ENCODE measurements at regions not wholly inside any gene's neighbourhood (a gene's known extent, or its start where the extent isn't known, plus 50 kb on each side); places are given as distances from the start of the nearest gene placed in this dataset.
"Not testable (repeated sequence)": the region's sequence is repeated elsewhere in the genome, so short reads cannot be mapped to it uniquely, and the experiment has no call there.

GRCh38 chr1:91207691-91208090 lies 185.9 kb upstream of the ZNF644 start:
- DNase-seq: not testable (repeated sequence)

GRCh38 chr1:91204150-91204549 lies 182.3 kb upstream of the ZNF644 start:
- not testable (repeated sequence) for DNase-seq

- DNase-seq: no peak
Observed at GRCh38 chr1:91201694-91202093, 179.9 kb upstream of the ZNF644 start.

GRCh38 chr1:91201176-91201575 lies 179.3 kb upstream of the ZNF644 start:
- DNase-seq: no peak

GRCh38 chr1:91200675-91201074 lies 178.8 kb upstream of the ZNF644 start:
- DNase-seq: no peak

- DNase-seq: no peak
Observed at GRCh38 chr1:91199988-91200387, 178.2 kb upstream of the ZNF644 start.

- no peak for DNase-seq
Observed at GRCh38 chr1:91190996-91191395, 169.2 kb upstream of the ZNF644 start.

- no peak for DNase-seq
Observed at GRCh38 chr1:91189096-91189495, 167.3 kb upstream of the ZNF644 start.

- DNase-seq: not testable (repeated sequence)
Observed at GRCh38 chr1:91182807-91183206, 161.0 kb upstream of the ZNF644 start.

- no peak for DNase-seq
Observed at GRCh38 chr1:91176250-91176649, 154.4 kb upstream of the ZNF644 start.

GRCh38 chr1:91174734-91175133 lies 152.9 kb upstream of the ZNF644 start:
- DNase-seq: no peak

GRCh38 chr1:91173346-91173890 lies 151.6 kb upstream of the ZNF644 start:
- DNase-seq: no peak

- DNase-seq: no peak
Observed at GRCh38 chr1:91172541-91172940, 150.7 kb upstream of the ZNF644 start.

GRCh38 chr1:91171898-91172297 lies 150.1 kb upstream of the ZNF644 start:
- DNase-seq: no peak

- no peak for DNase-seq
Observed at GRCh38 chr1:91170571-91170970, 148.7 kb upstream of the ZNF644 start.

- DNase-seq: peak; percentile 55
Observed at GRCh38 chr1:91166106-91166712, 144.4 kb upstream of the ZNF644 start.

GRCh38 chr1:91165033-91165654 lies 143.3 kb upstream of the ZNF644 start:
- DNase-seq: peak; percentile 62

- no peak for DNase-seq
Observed at GRCh38 chr1:91162613-91163012, 140.8 kb upstream of the ZNF644 start.

GRCh38 chr1:91161749-91162148 lies 139.9 kb upstream of the ZNF644 start:
- DNase-seq: no peak

GRCh38 chr1:91161166-91161565 lies 139.3 kb upstream of the ZNF644 start:
- no peak for DNase-seq

- no peak for DNase-seq
Observed at GRCh38 chr1:91160363-91161075, 138.7 kb upstream of the ZNF644 start.

- DNase-seq: peak; percentile 51
Observed at GRCh38 chr1:91153341-91153740, 131.5 kb upstream of the ZNF644 start.

- DNase-seq: no peak
Observed at GRCh38 chr1:91152331-91152730, 130.5 kb upstream of the ZNF644 start.

- DNase-seq: peak; percentile 1
Observed at GRCh38 chr1:91151702-91152101, 129.9 kb upstream of the ZNF644 start.

Data from inflammatory macrophage treated with lipopolysaccharide for 4 hours (primary cell).